HUDEP-2 (cell line): ENCODE measurements at regions not wholly inside any gene's neighbourhood (a gene's known extent, or its start where the extent isn't known, plus 50 kb on each side); places are given as distances from the start of the nearest gene placed in this dataset.

Source experiments
- DNase-seq, 76 experiments: peaks; one replicate each; lab custom pipeline; 2025; ENCODE audit not compliant: unreplicated experiment in 76 of 76; lab: John Stamatoyannopoulos, UW

DNA sequence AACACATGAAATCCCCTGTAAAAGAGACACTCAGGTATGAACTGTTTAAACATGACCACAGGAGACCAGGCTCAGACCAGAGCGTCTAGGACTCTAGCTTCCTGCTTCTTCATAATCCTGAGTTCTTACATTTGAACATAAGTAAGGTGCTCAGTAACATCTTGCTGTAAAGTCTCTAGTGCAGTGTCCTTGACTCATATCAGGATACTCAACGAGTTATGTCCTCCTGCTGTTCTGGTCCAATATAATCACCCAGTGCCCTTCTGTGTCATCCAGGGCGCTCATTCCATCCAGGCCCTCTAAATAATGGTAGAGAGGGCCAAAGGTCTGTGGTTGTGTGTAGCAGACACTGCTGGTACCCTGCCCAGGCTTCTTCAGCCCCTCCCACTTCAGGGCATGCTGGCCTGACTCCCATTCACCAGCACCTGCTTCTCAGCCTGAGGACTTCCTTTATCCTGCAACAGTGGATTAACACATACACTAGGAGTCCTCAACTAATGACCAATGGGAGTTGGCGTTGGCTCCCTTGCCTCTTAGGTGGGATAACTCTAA, 66.8 kb upstream of the MOCS1 start:
- DNase-seq, result no peak

DNA sequence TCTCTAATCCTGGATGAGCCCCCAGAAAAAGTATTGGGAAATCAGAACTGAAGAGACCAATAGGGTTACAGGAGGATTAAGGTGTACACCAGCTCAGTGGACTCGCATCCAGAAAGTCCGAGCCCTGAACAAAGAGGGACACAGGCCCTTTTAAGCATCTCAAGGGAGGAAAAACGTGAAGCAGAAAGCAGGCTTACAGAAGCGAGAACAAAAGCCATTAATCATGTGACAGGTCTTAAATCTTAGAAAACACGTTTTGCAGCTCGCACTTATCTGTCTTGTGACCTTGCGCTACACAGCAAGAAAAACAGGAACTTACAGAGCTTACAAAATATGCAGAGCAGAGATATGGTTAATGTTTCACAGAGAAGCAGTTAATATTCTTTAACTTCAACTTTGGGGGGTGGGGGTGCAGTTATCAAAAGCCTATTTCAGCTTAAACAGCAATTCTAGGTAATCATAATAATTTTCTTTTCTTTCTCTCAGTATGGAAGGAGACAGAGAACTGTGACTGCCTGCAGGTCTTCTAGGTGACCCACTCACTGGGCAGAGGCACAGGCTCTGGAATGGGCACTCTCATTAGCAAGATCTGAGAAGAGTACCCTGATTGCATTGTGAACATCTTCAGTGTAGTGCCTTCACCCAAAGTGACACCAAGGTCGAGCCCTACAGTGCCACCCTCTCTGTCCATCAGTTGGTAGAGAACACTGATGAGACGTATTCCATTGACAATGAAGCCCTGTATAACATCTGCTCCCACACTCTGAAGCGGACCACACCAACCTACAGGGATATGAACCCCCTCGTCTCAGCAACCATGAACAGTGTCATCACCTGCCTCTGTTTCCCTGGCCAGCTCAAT, 65.0 kb upstream of the MOCS1 start:
- DNase-seq, result peak in 6 of 76 experiments; percentile 10 to 39 (median 25)

DNA sequence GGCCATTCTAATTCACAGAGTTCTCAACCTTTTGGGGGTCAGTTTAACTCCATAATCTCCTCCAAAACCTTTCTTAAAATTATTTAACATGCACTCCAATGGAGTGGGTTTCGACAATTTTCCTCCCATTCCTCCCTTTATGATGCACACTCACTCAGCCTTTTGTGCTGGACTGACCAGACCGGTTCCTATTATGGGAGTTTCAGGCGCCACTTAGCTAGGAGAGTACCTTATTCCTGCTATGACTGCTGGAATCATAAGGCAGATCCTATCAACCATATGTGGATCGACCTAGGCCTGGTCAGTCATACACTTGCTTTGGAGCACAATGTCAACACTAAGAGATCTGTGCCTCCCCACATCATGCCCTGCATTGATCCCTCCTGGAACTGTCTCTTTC, 63.9 kb upstream of the MOCS1 start:
- DNase-seq, result no peak

GRCh38 chr6:39997101-39997635, 62.9 kb upstream of the MOCS1 start:
- no peak for DNase-seq

DNA sequence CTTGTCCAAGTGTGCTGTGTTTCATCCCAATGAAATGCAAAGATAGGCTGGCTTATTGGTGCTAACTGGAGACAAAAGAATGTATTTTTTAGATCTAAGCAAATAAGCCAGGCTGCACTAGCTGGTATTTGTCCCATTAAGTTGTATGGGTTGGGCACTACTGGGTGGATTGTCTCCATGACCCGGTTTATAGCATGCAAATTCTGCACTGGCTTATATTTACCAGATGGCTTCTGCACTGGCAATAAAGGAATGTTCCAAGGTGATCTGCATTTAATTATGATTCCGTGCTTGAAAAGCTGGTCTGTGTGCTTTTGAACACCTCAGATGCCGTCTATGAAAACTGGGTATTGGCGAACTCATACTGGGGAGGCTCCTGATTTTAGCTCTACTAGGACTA, 61.4 kb upstream of the MOCS1 start:
- DNase-seq, result no peak

- peak in 1 of 76 experiments; percentile 13 for DNase-seq
These were observed 58.8 kb upstream of the MOCS1 start for GRCh38 chr6:39992861-39993622.
